PC-3 (cell line): ENCODE measurements at regions not wholly inside any gene's neighbourhood (a gene's known extent, or its start where the extent isn't known, plus 50 kb on each side); places are given as distances from the start of the nearest gene placed in this dataset.

Source experiments
- CTCF ChIP-seq: fragments of 300-600 bp; sonication (generic); conservative IDR thresholded peaks from 2 replicates; pipeline ENCODE4 v1.5.1; 2017; ENCODE audit warnings: antibody characterized with exemption, low read depth, mild to moderate bottlenecking, low read length
- EZH2phosphoT487 ChIP-seq: fragments of 300-600 bp; sonication (generic); IDR thresholded peaks from 2 replicates; pipeline ENCODE4 v1.6.1; 2018; ENCODE audit warnings: mild to moderate bottlenecking, antibody characterized with exemption, low read length, borderline replicate concordance

- no peak for TF ChIP-seq CTCF
- TF ChIP-seq EZH2phosphoT487, result no peak
These were observed 70.0 kb upstream of the KCNMA1 start for GRCh38 chr10:77707570-77707969.
